Posterior vena cava (tissue), 2 donors: ENCODE measurements at regions not wholly inside any gene's neighbourhood (a gene's known extent, or its start where the extent isn't known, plus 50 kb on each side); places are given as distances from the start of the nearest gene placed in this dataset.

ENCODE experiments used
- DNase-seq: peaks from one replicate; pipeline ENCODE4 v3.0.0-alpha.2; 2020; ENCODE audit warnings: low spot score
- intact Hi-C, 2 donors: fragments of 100-400 bp; cut with DNase I; formaldehyde crosslinking; loops; one replicate each; pipeline versions ENCODE4 v1.14.1 to v1.14.2; 2022 to 2023
- donor health status: DM: yes; HTN: yes; CAD: no.
- donor health status: DM: yes; HTN: yes; CAD: no.

GRCh38 chr6:133741375-133741861, 147.5 kb upstream of the TCF21 start:
- intact Hi-C loops: no loop called here
- DNase-seq: no peak

GRCh38 chr6:133743621-133744020, 145.3 kb upstream of the TCF21 start:
- intact Hi-C loops: no loop called here

GRCh38 chr6:133746417-133746770, 142.5 kb upstream of the TCF21 start:
- DNase-seq: no peak
- intact Hi-C loops: no loop called here

More at GRCh38 chr6:133743621-133744020, 145.3 kb upstream of the TCF21 start:
- DNase-seq: no peak

GRCh38 chr6:133748628-133749027, 140.3 kb upstream of the TCF21 start:
- intact Hi-C loops: no loop called here
- no peak for DNase-seq

- DNase-seq: no peak
- intact Hi-C loops: no loop called here
Measured at GRCh38 chr6:133749427-133749826, 139.5 kb upstream of the TCF21 start.

GRCh38 chr6:133752129-133752528, 136.8 kb upstream of the TCF21 start:
- intact Hi-C loops: no loop called here
- DNase-seq: no peak

GRCh38 chr6:133753756-133754155, 135.2 kb upstream of the TCF21 start:
- no peak for DNase-seq
- intact Hi-C loops: no loop called here

- intact Hi-C loops: no loop called here
- no peak for DNase-seq
Measured at GRCh38 chr6:133754298-133754697, 134.6 kb upstream of the TCF21 start.

GRCh38 chr6:133756078-133756695, 132.7 kb upstream of the TCF21 start:
- intact Hi-C loops: no loop called here
- no peak for DNase-seq

GRCh38 chr6:133757335-133757734, 131.6 kb upstream of the TCF21 start:
- intact Hi-C loops: no loop called here
- no peak for DNase-seq

GRCh38 chr6:133758815-133759335, 130.0 kb upstream of the TCF21 start:
- intact Hi-C loops: no loop called here

GRCh38 chr6:133759524-133759923, 129.4 kb upstream of the TCF21 start:
- intact Hi-C loops: no loop called here
- no peak for DNase-seq

More at GRCh38 chr6:133758815-133759335, 130.0 kb upstream of the TCF21 start:
- DNase-seq: no peak

GRCh38 chr6:133761706-133762105, 127.2 kb upstream of the TCF21 start:
- intact Hi-C loops: no loop called here
- no peak for DNase-seq

- no peak for DNase-seq
- intact Hi-C loops: no loop called here
Measured at GRCh38 chr6:133764008-133764753, 124.7 kb upstream of the TCF21 start.

- DNase-seq: no peak
- intact Hi-C loops: no loop called here
Measured at GRCh38 chr6:133764754-133765208, 124.1 kb upstream of the TCF21 start.

GRCh38 chr6:133767357-133767970, 121.4 kb upstream of the TCF21 start:
- no peak for DNase-seq
- intact Hi-C loops: no loop called here

- intact Hi-C loops: no loop called here
- DNase-seq: no peak
Measured at GRCh38 chr6:133768656-133769295, 120.1 kb upstream of the TCF21 start.

GRCh38 chr6:133769463-133769862, 119.5 kb upstream of the TCF21 start:
- no peak for DNase-seq
- intact Hi-C loops: no loop called here

GRCh38 chr6:133772567-133772966, 116.3 kb upstream of the TCF21 start:
- intact Hi-C loops: no loop called here
- DNase-seq: no peak

- no peak for DNase-seq
Measured at GRCh38 chr6:133773776-133774175, 115.1 kb upstream of the TCF21 start.

More at GRCh38 chr6:133773776-133774175, 115.1 kb upstream of the TCF21 start:
- intact Hi-C loops: no loop called here
